ENCODE measurements at regions not wholly inside any gene's neighbourhood (a gene's known extent, or its start where the extent isn't known, plus 50 kb on each side); places are given as distances from the start of the nearest gene placed in this dataset.

- no peak overlapping the region for H2AFZ ChIP-seq (ENCODE audit: low read depth, low read length)
- H3K27me3 ChIP-seq (ENCODE audit: insufficient read depth, low read depth, low read length): no peaks in the 10 kb centered on the region
- no peaks in the 10 kb centered on the region for H3K9me3 ChIP-seq (ENCODE audit: low read length)
- H4K20me1 ChIP-seq (ENCODE audit: insufficient read depth): no peaks in the 10 kb centered on the region
- H3F3A ChIP-seq (ENCODE audit: insufficient read depth, low read length, poor library complexity, severe bottlenecking): no peaks in the 10 kb centered on the region
- H3K9ac ChIP-seq (ENCODE audit: low read length): no peak overlapping the region
- H3K4me3 ChIP-seq (ENCODE audit: low read length): no peak overlapping the region
- H3K4me2 ChIP-seq (ENCODE audit: low read length): no peak overlapping the region
- H3K9me2 ChIP-seq (ENCODE audit: insufficient read depth, low read length): no peaks in the 10 kb centered on the region
- no peaks in the 10 kb centered on the region for H3K36me3 ChIP-seq (ENCODE audit: insufficient read depth, low read length)
- H3K27ac ChIP-seq (ENCODE audit: low read length): no peak overlapping the region
- TF ChIP-seq REST (IDR thresholded peaks at IDR 0.05; ENCODE audit: borderline replicate concordance) (peak; percentile 100), EP300 (conservative IDR thresholded peaks at IDR 0.05; ENCODE audit: poor library complexity, severe bottlenecking) (no peak), POLR2AphosphoS5 (IDR thresholded peaks at IDR 0.05) (peak; percentile 70)
- no peaks in the 10 kb centered on the region for H3K79me2 ChIP-seq (replicated peaks; ENCODE audit: insufficient read depth, low read length)
These were observed 163.2 kb downstream of the TMEM182 start for GRCh38 chr2:102925003-102925402.

DNA sequence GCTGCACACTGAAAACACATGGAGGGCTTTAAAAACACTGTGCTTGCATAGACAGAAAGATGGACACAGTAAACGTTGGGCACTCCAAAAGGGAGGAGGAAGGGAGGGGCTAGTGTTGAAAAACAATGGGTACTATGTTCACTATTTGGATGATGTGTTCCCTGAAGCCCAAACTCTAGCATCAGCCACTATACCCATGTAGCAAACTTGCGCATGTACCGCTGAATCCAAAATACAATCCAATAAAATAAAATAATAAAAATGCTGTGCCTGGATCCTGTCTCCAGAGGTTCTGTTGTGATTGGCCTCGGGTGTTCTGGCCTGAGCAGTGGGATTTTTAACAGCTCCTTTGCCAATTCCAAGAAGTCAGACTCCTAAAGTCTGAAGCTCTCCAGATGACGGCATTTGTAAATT, 166.0 kb downstream of the TMEM182 start:
- Histone ChIP-seq H3K79me2 (replicated peaks; ENCODE audit: insufficient read depth, low read length) (no peaks in the 10 kb centered on the region), H3F3A (ENCODE audit: insufficient read depth, low read length, poor library complexity, severe bottlenecking) (no peaks in the 10 kb centered on the region), H3K9me3 (ENCODE audit: low read length) (no peaks in the 10 kb centered on the region), H3K9me2 (ENCODE audit: insufficient read depth, low read length) (no peaks in the 10 kb centered on the region), H3K27me3 (ENCODE audit: insufficient read depth, low read depth, low read length) (no peaks in the 10 kb centered on the region), H4K20me1 (ENCODE audit: insufficient read depth) (no peaks in the 10 kb centered on the region), H3K9ac (ENCODE audit: low read length) (no peak overlapping the region), H3K4me2 (ENCODE audit: low read length) (no peak overlapping the region), H2AFZ (ENCODE audit: low read depth, low read length) (no peak overlapping the region), H3K36me3 (ENCODE audit: insufficient read depth, low read length) (no peaks in the 10 kb centered on the region), H3K4me3 (ENCODE audit: low read length) (no peak overlapping the region), H3K27ac (ENCODE audit: low read length) (no peak overlapping the region)
- TF ChIP-seq EP300 (conservative IDR thresholded peaks at IDR 0.05; ENCODE audit: poor library complexity, severe bottlenecking) (no peak), POLR2AphosphoS5 (IDR thresholded peaks at IDR 0.05) (no peak), SMC3 (conservative IDR thresholded peaks at IDR 0.05; ENCODE audit: poor library complexity) (no peak), MXI1 (conservative IDR thresholded peaks at IDR 0.05; ENCODE audit: poor library complexity, severe bottlenecking) (no peak), REST (IDR thresholded peaks at IDR 0.05; ENCODE audit: borderline replicate concordance) (no peak), RAD21 (conservative IDR thresholded peaks at IDR 0.05) (no peak), TAF1 (IDR thresholded peaks at IDR 0.05; ENCODE audit: low read depth) (no peak)
- TF ChIP-seq, protein P1, sequence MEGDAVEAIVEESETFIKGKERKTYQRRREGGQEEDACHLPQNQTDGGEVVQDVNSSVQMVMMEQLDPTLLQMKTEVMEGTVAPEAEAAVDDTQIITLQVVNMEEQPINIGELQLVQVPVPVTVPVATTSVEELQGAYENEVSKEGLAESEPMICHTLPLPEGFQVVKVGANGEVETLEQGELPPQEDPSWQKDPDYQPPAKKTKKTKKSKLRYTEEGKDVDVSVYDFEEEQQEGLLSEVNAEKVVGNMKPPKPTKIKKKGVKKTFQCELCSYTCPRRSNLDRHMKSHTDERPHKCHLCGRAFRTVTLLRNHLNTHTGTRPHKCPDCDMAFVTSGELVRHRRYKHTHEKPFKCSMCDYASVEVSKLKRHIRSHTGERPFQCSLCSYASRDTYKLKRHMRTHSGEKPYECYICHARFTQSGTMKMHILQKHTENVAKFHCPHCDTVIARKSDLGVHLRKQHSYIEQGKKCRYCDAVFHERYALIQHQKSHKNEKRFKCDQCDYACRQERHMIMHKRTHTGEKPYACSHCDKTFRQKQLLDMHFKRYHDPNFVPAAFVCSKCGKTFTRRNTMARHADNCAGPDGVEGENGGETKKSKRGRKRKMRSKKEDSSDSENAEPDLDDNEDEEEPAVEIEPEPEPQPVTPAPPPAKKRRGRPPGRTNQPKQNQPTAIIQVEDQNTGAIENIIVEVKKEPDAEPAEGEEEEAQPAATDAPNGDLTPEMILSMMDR (IDR thresholded peaks at IDR 0.05; ENCODE audit: poor library complexity, severe bottlenecking): no peak

Measured in neural cell (in vitro differentiated cells).